CD14-positive monocyte (primary cell): ENCODE measurements at regions not wholly inside any gene's neighbourhood (a gene's known extent, or its start where the extent isn't known, plus 50 kb on each side); places are given as distances from the start of the nearest gene placed in this dataset.

Experiments
- DNase-seq, 3 donors: peaks; one replicate each; pipeline ENCODE4 v3.0.0-alpha.2; 2011 to 2022
- H2AFZ ChIP-seq: 2 replicates; pipeline ENCODE4 v1.6.0; 2012; ENCODE audit warnings: mild to moderate bottlenecking, low read depth, low read length, inconsistent platforms; ENCODE audit not compliant: insufficient read depth, poor library complexity, severe bottlenecking
- H3K27ac ChIP-seq, 2 donors: 1 replicate in 1 of 2; 2 replicates in 1 of 2; pipeline ENCODE4 v1.5.1; 2012 to 2013; ENCODE audit warnings: low read length in 2 of 2, control low read depth in 1 of 2, inconsistent platforms in 1 of 2, low read depth in 1 of 2, mild to moderate bottlenecking in 1 of 2
- H3K27me3 ChIP-seq, 2 donors: one replicate each; pipeline versions ENCODE4 v1.6.0 to v1.6.1; 2011 to 2013; ENCODE audit warnings: low read length in 2 of 2; ENCODE audit not compliant: control insufficient read depth in 2 of 2, insufficient read depth in 2 of 2
- H3K36me3 ChIP-seq, 2 donors: replicated peaks in 1 of 2; 1 replicate in 1 of 2; 2 replicates in 1 of 2; pipeline versions ENCODE4 v1.5.1 to v1.6.1; 2012 to 2013; ENCODE audit warnings: low read length in 2 of 2, control low read depth in 1 of 2, inconsistent platforms in 1 of 2, mild to moderate bottlenecking in 1 of 2; ENCODE audit not compliant: insufficient read depth in 2 of 2, control insufficient read depth in 1 of 2
- H3K4me1 ChIP-seq, 2 donors: 1 replicate in 1 of 2; 2 replicates in 1 of 2; pipeline versions ENCODE4 v1.5.1 to v1.6.1; 2012 to 2013; ENCODE audit warnings: low read length in 2 of 2, control low read depth in 1 of 2, inconsistent platforms in 1 of 2, mild to moderate bottlenecking in 1 of 2, moderate library complexity in 1 of 2; ENCODE audit not compliant: insufficient read depth in 2 of 2, control insufficient read depth in 1 of 2
- H3K4me2 ChIP-seq: replicated peaks from 2 replicates; pipeline ENCODE3; 2012; ENCODE audit warnings: low read length, moderate library complexity, mild to moderate bottlenecking; ENCODE audit not compliant: poor library complexity, severe bottlenecking; ENCODE audit errors: extremely low read depth
- H3K4me3 ChIP-seq, 3 experiments: fragments of 200-600 bp in 1 of 3; sonication (generic) in 1 of 3; replicated peaks in 1 of 3; 1 replicate in 2 of 3; 2 replicates in 1 of 3; pipeline ENCODE4 v1.5.1; 2011 to 2013; ENCODE audit warnings: low read length in 3 of 3, mild to moderate bottlenecking in 3 of 3, control low read depth in 2 of 3, low read depth in 2 of 3, inconsistent platforms in 1 of 3, moderate library complexity in 1 of 3
- H3K79me2 ChIP-seq: 2 replicates; pipeline ENCODE4 v1.6.0; 2012; ENCODE audit warnings: mild to moderate bottlenecking, control low read depth, inconsistent platforms, low read length, moderate library complexity; ENCODE audit not compliant: insufficient read depth
- H3K9ac ChIP-seq: 2 replicates; pipeline ENCODE4 v1.6.0; 2017; ENCODE audit warnings: low read length, mild to moderate bottlenecking; ENCODE audit not compliant: insufficient read depth, poor library complexity, severe bottlenecking
- H3K9me3 ChIP-seq, 2 donors: replicated peaks in 1 of 2; 1 replicate in 1 of 2; 2 replicates in 1 of 2; pipeline versions ENCODE4 v1.5.1 to v1.6.1; 2012 to 2013; ENCODE audit warnings: low read length in 2 of 2, control low read depth in 1 of 2; ENCODE audit not compliant: control insufficient read depth in 1 of 2, insufficient read depth in 1 of 2
- H4K20me1 ChIP-seq: 2 replicates; pipeline ENCODE4 v1.6.0; 2012; ENCODE audit warnings: mild to moderate bottlenecking, low read length, control low read depth, moderate library complexity; ENCODE audit not compliant: insufficient read depth
- H3K27ac Mint-ChIP-seq, 7 donors: one replicate each; pipeline ENCODE4 v1.8.0; 2020; ENCODE audit warnings: mild to moderate bottlenecking in 7 of 7, mixed read lengths in 7 of 7, moderate library complexity in 6 of 7, inconsistent platforms in 2 of 7
- H3K27me3 Mint-ChIP-seq, 3 donors: one replicate each; pipeline ENCODE4 v1.8.0; 2021 to 2022; ENCODE audit warnings: low read depth in 3 of 3, mild to moderate bottlenecking in 3 of 3, mixed read lengths in 3 of 3, moderate library complexity in 3 of 3, inconsistent platforms in 1 of 3
- H3K36me3 Mint-ChIP-seq, 2 donors: one replicate each; pipeline ENCODE4 v1.8.0; 2020; ENCODE audit warnings: mixed read lengths in 2 of 2, inconsistent platforms in 1 of 2, mild to moderate bottlenecking in 1 of 2
- H3K4me1 Mint-ChIP-seq: one replicate; pipeline ENCODE4 v1.8.0; 2020; ENCODE audit warnings: mild to moderate bottlenecking, mixed read lengths
- H3K4me3 Mint-ChIP-seq, 2 donors: one replicate each; pipeline ENCODE4 v1.8.0; 2020; ENCODE audit warnings: mild to moderate bottlenecking in 2 of 2, mixed read lengths in 2 of 2, moderate library complexity in 1 of 2
- H3K9me3 Mint-ChIP-seq, 7 donors: one replicate each; pipeline ENCODE4 v1.8.0; 2020 to 2022; ENCODE audit warnings: mixed read lengths in 7 of 7, mild to moderate bottlenecking in 6 of 7, moderate library complexity in 6 of 7, inconsistent platforms in 2 of 7
- CTCF ChIP-seq: fragments of 200-600 bp; IDR thresholded peaks from one replicate; pipeline ENCODE4 v1.8.0; 2022; ENCODE audit warnings: antibody characterized with exemption, mild to moderate bottlenecking
- WGBS: methylation state at CpG from one replicate; pipeline ENCODE4 v1.1.5; 2013; ENCODE audit warnings: missing lambda C conversion rate; ENCODE audit not compliant: insufficient coverage; 5-methylcytosine and 5-hydroxymethylcytosine counted together
- intact Hi-C, 2 donors: fragments of 100-400 bp; cut with micrococcal nuclease; formaldehyde crosslinking; loops; one replicate each; pipeline versions ENCODE4 v1.15.0 to v1.15.1; 2023

GRCh38 chr6:14197118-14197517 lies 79.5 kb downstream of the CD83 start:
- Histone ChIP-seq H3K27me3 (no peaks in the 10 kb centered on the region), H2AFZ (no peak overlapping the region), H3K27ac (no peak overlapping the region), H3K4me2 (no peak overlapping the region), H3K4me1 (no peaks in the 10 kb centered on the region), H3K4me3 (no peak overlapping the region), H3K79me2 (no peaks in the 10 kb centered on the region), H3K9ac (no peak overlapping the region), H3K9me3 (no peaks in the 10 kb centered on the region), H4K20me1 (no peaks in the 10 kb centered on the region), H3K36me3 (no peaks in the 10 kb centered on the region)
- DNase-seq: no peak
- no peaks in the 10 kb centered on the region for H3K4me1 Mint-ChIP-seq
- no peak for TF ChIP-seq CTCF
- H3K4me3 Mint-ChIP-seq: no peak overlapping the region
- WGBS: 71% methylated on average over 1 of the region's 3 CpGs
- peaks cover 1 to 2% (median 1%) of the 10 kb centered on the region in 3 donors for H3K27me3 Mint-ChIP-seq
- H3K27ac Mint-ChIP-seq: no peak overlapping the region
- intact Hi-C loops: no loop called here
- peaks cover 0 to 4% (median 2%) of the 10 kb centered on the region in 7 donors for H3K9me3 Mint-ChIP-seq
- no peaks in the 10 kb centered on the region for H3K36me3 Mint-ChIP-seq

- H3K36me3 Mint-ChIP-seq: no peaks in the 10 kb centered on the region
- no peak for TF ChIP-seq CTCF
- Histone ChIP-seq H3K9ac (no peak overlapping the region), H3K9me3 (no peaks in the 10 kb centered on the region), H3K4me3 (no peak overlapping the region), H3K4me1 (no peaks in the 10 kb centered on the region), H4K20me1 (no peaks in the 10 kb centered on the region), H3K4me2 (no peak overlapping the region), H3K79me2 (no peaks in the 10 kb centered on the region), H3K27ac (no peak overlapping the region), H2AFZ (no peak overlapping the region), H3K36me3 (no peaks in the 10 kb centered on the region), H3K27me3 (no peaks in the 10 kb centered on the region)
- H3K4me3 Mint-ChIP-seq: no peak overlapping the region
- H3K9me3 Mint-ChIP-seq: peaks cover 0 to 4% (median 2%) of the 10 kb centered on the region in 7 donors
- no peak overlapping the region for H3K27ac Mint-ChIP-seq
- intact Hi-C loops: no loop called here
- no peak for DNase-seq
- 80% methylated on average over 2 of the region's 4 CpGs for WGBS
- no peaks in the 10 kb centered on the region for H3K4me1 Mint-ChIP-seq
- peaks cover 1 to 6% (median 3%) of the 10 kb centered on the region in 3 donors for H3K27me3 Mint-ChIP-seq
These were observed 82.5 kb downstream of the CD83 start for GRCh38 chr6:14200047-14200446.
